WTC11 (cell line): ENCODE measurements at regions not wholly inside any gene's neighbourhood (a gene's known extent, or its start where the extent isn't known, plus 50 kb on each side); places are given as distances from the start of the nearest gene placed in this dataset.
A peak's percentile ranks its signal among the peaks of the same experiment; 100 is the strongest.
"Not testable (repeated sequence)": the region's sequence is repeated elsewhere in the genome, so short reads cannot be mapped to it uniquely, and the experiment has no call there.

ENCODE experiments used
- ATAC-seq: fragments of 200-7000 bp; cut with Tn5 transposase; 2 replicates; pipeline ENCODE4 v1.10.0; 2021; ENCODE audit warnings: mild to moderate bottlenecking, moderate library complexity
- CTCF ChIA-PET: fragments of 300-600 bp; sonication (Branson Sonifier 250); formaldehyde crosslinking; loops from one replicate; lab custom pipeline; 2021; ENCODE audit warnings: antibody characterized with exemption; lab: Charles Lee
- POLR2A ChIA-PET: fragments of 350-600 bp; sonication (Branson Sonifier 250); formaldehyde crosslinking; loops from one replicate; lab custom pipeline; 2021; ENCODE audit warnings: antibody characterized with exemption; lab: Charles Lee
- DNase-seq: peaks from one replicate; pipeline ENCODE4 v3.0.0; 2021; ENCODE audit warnings: low spot score
- H3K27ac Mint-ChIP-seq: 2 replicates; pipeline ENCODE4 v1.8.0; 2021; ENCODE audit warnings: mixed read lengths
- H3K27me3 Mint-ChIP-seq: 2 replicates; pipeline ENCODE4 v1.8.0; 2021; ENCODE audit warnings: low read depth, mild to moderate bottlenecking, moderate library complexity, mixed read lengths
- H3K36me3 Mint-ChIP-seq: 2 replicates; pipeline ENCODE4 v1.8.0; 2021; ENCODE audit warnings: mixed read lengths
- H3K4me1 Mint-ChIP-seq: 2 replicates; pipeline ENCODE4 v1.8.0; 2022; ENCODE audit warnings: mixed read lengths
- H3K4me3 Mint-ChIP-seq: 2 replicates; pipeline ENCODE4 v1.8.0; 2021; ENCODE audit warnings: mild to moderate bottlenecking, moderate library complexity, mixed read lengths
- H3K9me3 Mint-ChIP-seq: 2 replicates; pipeline ENCODE4 v1.8.0; 2021; ENCODE audit warnings: mixed read lengths
- ATF1 ChIP-seq: sonication (generic); formaldehyde crosslinking; IDR thresholded peaks from 2 replicates; pipeline ENCODE4 v1.8.1; 2023; ENCODE audit warnings: mild to moderate bottlenecking, moderate library complexity, missing genetic modification reagents
- CREB1 ChIP-seq: sonication (generic); formaldehyde crosslinking; IDR thresholded peaks from 2 replicates; pipeline ENCODE4 v1.8.0; 2023; ENCODE audit warnings: mild to moderate bottlenecking, missing genetic modification reagents
- FOXK1 ChIP-seq: sonication (generic); formaldehyde crosslinking; IDR thresholded peaks from 2 replicates; pipeline ENCODE4 v1.8.0; 2022; ENCODE audit warnings: mild to moderate bottlenecking, moderate library complexity, missing genetic modification reagents
- FOXP1 ChIP-seq: sonication (generic); formaldehyde crosslinking; IDR thresholded peaks from 2 replicates; pipeline ENCODE4 v1.8.0; 2022; ENCODE audit warnings: missing genetic modification reagents, mild to moderate bottlenecking, moderate library complexity, borderline replicate concordance
- GABPB1 ChIP-seq: sonication (generic); formaldehyde crosslinking; IDR thresholded peaks from 2 replicates; pipeline ENCODE4 v1.8.1; 2023; ENCODE audit warnings: mild to moderate bottlenecking, missing genetic modification reagents
- GRHL2 ChIP-seq: fragments of 250-450 bp; sonication (Bioruptor Pico); IDR thresholded peaks from 2 replicates; pipeline ENCODE4 v1.8.0; 2022; ENCODE audit warnings: mild to moderate bottlenecking, moderate library complexity; ENCODE audit not compliant: insufficient replicate concordance, severe bottlenecking
- RORB ChIP-seq: fragments of 250-450 bp; sonication (Bioruptor Pico); IDR thresholded peaks from 2 replicates; pipeline ENCODE4 v1.9.0; 2021; ENCODE audit warnings: mild to moderate bottlenecking
- SMAD3 ChIP-seq: sonication (generic); formaldehyde crosslinking; IDR thresholded peaks from 2 replicates; pipeline ENCODE4 v1.8.0; 2022; ENCODE audit warnings: missing genetic modification reagents, mild to moderate bottlenecking, borderline replicate concordance
- SMAD4 ChIP-seq: sonication (generic); formaldehyde crosslinking; IDR thresholded peaks from 2 replicates; pipeline ENCODE4 v1.8.0; 2022; ENCODE audit warnings: mild to moderate bottlenecking, missing genetic modification reagents
- SP1 ChIP-seq: sonication (generic); formaldehyde crosslinking; conservative IDR thresholded peaks from 2 replicates; pipeline ENCODE4 v1.8.1; 2022; ENCODE audit warnings: missing genetic modification reagents
- TP53 ChIP-seq: sonication (generic); formaldehyde crosslinking; IDR thresholded peaks from 2 replicates; pipeline ENCODE4 v1.8.1; 2023; ENCODE audit warnings: mild to moderate bottlenecking, missing genetic modification reagents
- ZNF121 ChIP-seq: sonication (generic); formaldehyde crosslinking; IDR thresholded peaks from 2 replicates; pipeline ENCODE4 v1.8.0; 2023; ENCODE audit warnings: missing genetic modification reagents
- ZNF671 ChIP-seq: fragments of 250-450 bp; sonication (Bioruptor Pico); IDR thresholded peaks from 2 replicates; pipeline ENCODE4 v1.8.0; 2021; ENCODE audit warnings: mild to moderate bottlenecking
- TF ChIP-seq, protein P1 (sequence below): sonication (generic); formaldehyde crosslinking; IDR thresholded peaks from 2 replicates; pipeline ENCODE4 v1.8.0; 2022; ENCODE audit warnings: mild to moderate bottlenecking, missing genetic modification reagents
- TF ChIP-seq, protein P2 (sequence below): fragments of 250-450 bp; sonication (Bioruptor Pico); IDR thresholded peaks from 2 replicates; pipeline ENCODE4 v1.9.0; 2021; ENCODE audit warnings: mild to moderate bottlenecking
- TF ChIP-seq, protein P3 (sequence below): sonication (generic); formaldehyde crosslinking; IDR thresholded peaks from 2 replicates; pipeline ENCODE4 v1.8.0; 2022; ENCODE audit warnings: missing genetic modification reagents
- TF ChIP-seq, protein P4 (sequence below): fragments of 250-450 bp; sonication (Bioruptor Pico); conservative IDR thresholded peaks from 2 replicates; pipeline ENCODE4 v1.9.0; 2021; ENCODE audit warnings: mild to moderate bottlenecking
- TF ChIP-seq, protein P5 (sequence below): sonication (generic); formaldehyde crosslinking; IDR thresholded peaks from 2 replicates; pipeline ENCODE4 v1.8.1; 2022; ENCODE audit warnings: missing genetic modification reagents, borderline replicate concordance
- TF ChIP-seq, protein P6 (sequence below): fragments of 250-450 bp; sonication (Bioruptor Pico); IDR thresholded peaks from 2 replicates; pipeline ENCODE4 v2.1.2; 2022; ENCODE audit warnings: mild to moderate bottlenecking, moderate library complexity

DNA sequence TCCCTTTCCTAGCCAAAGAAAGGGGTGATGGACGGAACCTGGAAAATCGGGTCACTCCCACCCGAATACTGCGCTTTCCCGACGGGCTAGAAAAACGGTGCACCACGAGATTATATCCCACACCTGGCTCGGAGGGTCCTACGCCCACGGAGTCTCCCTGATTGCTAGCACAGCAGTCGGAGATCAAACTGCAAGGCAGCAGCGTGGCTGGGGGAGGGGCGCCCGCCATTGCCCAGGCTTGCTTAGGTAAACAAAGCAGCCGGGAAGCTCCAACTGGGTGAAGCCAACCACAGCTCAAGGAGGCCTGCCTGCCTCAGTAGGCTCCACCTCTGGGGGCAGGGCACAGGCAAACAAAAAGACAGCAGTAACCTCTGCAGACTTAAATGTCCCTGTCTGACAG, 186.0 kb downstream of the SMARCA1 start:
- ATAC-seq, H3K4me1 Mint-ChIP-seq, H3K27ac Mint-ChIP-seq, POLR2A ChIA-PET: not testable (repeated sequence)
- peak; percentile 91 for TF ChIP-seq FOXK1
- TF ChIP-seq, protein P1, sequence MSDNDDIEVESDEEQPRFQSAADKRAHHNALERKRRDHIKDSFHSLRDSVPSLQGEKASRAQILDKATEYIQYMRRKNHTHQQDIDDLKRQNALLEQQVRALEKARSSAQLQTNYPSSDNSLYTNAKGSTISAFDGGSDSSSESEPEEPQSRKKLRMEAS (CRISPR knock-in tag), result peak; percentile 50; the same call in 1 of the 2 replicates
- TF ChIP-seq FOXP1 (CRISPR knock-in tag), result peak; percentile 66; the same call in 1 of the 2 replicates
- DNase-seq, result peak; percentile 46
- Mint-ChIP-seq H3K36me3 (peaks cover 13% of the 10 kb centered on the region), H3K27me3 (peaks cover 27% of the 10 kb centered on the region), H3K4me3 (peak overlapping the region; percentile 90), H3K9me3 (peaks cover 29% of the 10 kb centered on the region)
- CTCF ChIA-PET, result interaction anchor here (1.3 kb wide), 1 partner anchor 10 kb away, joined by 3 read pairs; no protein-coding TSS in a partner anchor

DNA sequence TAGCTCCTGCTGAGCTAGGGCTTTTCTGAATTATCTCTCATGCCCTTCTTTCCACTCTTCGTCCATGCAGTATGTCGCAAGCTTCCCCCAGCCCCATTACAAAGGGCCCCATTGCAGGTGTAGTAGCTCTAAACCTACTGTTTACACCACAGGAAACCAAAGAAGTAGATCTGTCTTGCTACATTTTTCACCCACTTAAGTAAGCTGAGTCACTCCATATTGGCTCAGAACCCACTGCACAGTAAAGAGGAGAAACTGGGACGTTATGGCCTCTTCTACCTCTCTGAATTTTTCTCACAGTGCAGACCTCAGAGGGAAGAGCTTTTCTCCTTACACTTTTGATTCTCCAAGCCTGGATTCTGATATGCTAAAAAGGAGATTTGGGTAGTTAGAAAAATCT, 200.2 kb downstream of the SMARCA1 start:
- ChIA-PET CTCF (interaction anchor here (1.0 kb wide), 1 partner anchor 24 kb away, joined by 3 read pairs; no protein-coding TSS in a partner anchor), POLR2A (no interaction called here)
- no peaks in the 10 kb centered on the region for H3K4me1 Mint-ChIP-seq
- no peaks in the 10 kb centered on the region for H3K9me3 Mint-ChIP-seq
- DNase-seq (no peak), ATAC-seq (no peak)
- H3K36me3 Mint-ChIP-seq, result no peaks in the 10 kb centered on the region
- no peak overlapping the region for H3K27ac Mint-ChIP-seq
- TF ChIP-seq SMAD3 (CRISPR knock-in tag) (no peak), CREB1 (no peak), RORB (CRISPR knock-in tag) (no peak)
- TF ChIP-seq, protein P2, sequence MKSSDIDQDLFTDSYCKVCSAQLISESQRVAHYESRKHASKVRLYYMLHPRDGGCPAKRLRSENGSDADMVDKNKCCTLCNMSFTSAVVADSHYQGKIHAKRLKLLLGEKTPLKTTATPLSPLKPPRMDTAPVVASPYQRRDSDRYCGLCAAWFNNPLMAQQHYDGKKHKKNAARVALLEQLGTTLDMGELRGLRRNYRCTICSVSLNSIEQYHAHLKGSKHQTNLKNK (CRISPR knock-in tag), result no peak
- H3K27me3 Mint-ChIP-seq, result peaks cover 5% of the 10 kb centered on the region
- no peak overlapping the region for H3K4me3 Mint-ChIP-seq

DNA sequence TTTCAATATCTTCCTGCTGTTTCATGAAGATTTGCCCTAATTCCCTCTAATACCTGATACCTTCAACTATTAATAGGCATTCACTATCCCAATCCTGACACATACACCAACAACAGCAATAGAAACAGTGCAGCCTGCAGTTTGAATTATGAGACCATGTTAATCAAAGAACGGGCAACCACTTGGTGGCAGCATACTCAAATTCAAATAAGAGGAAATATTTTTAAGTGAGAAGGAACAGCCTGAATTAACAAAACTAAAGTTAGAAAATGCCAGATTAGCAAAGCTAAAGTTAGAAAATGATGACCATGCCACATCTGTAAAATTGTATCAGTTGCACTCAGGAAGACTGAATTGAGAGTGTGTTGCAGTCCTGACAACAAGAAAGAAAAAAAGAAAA, 204.9 kb downstream of the SMARCA1 start:
- Mint-ChIP-seq H3K27ac (no peak overlapping the region), H3K9me3 (no peaks in the 10 kb centered on the region), H3K4me3 (no peak overlapping the region), H3K36me3 (no peaks in the 10 kb centered on the region), H3K27me3 (peaks cover 18% of the 10 kb centered on the region), H3K4me1 (no peaks in the 10 kb centered on the region)
- no peak for ATAC-seq
- no peak for TF ChIP-seq ZNF671 (CRISPR knock-in tag)
- TF ChIP-seq, protein P3, sequence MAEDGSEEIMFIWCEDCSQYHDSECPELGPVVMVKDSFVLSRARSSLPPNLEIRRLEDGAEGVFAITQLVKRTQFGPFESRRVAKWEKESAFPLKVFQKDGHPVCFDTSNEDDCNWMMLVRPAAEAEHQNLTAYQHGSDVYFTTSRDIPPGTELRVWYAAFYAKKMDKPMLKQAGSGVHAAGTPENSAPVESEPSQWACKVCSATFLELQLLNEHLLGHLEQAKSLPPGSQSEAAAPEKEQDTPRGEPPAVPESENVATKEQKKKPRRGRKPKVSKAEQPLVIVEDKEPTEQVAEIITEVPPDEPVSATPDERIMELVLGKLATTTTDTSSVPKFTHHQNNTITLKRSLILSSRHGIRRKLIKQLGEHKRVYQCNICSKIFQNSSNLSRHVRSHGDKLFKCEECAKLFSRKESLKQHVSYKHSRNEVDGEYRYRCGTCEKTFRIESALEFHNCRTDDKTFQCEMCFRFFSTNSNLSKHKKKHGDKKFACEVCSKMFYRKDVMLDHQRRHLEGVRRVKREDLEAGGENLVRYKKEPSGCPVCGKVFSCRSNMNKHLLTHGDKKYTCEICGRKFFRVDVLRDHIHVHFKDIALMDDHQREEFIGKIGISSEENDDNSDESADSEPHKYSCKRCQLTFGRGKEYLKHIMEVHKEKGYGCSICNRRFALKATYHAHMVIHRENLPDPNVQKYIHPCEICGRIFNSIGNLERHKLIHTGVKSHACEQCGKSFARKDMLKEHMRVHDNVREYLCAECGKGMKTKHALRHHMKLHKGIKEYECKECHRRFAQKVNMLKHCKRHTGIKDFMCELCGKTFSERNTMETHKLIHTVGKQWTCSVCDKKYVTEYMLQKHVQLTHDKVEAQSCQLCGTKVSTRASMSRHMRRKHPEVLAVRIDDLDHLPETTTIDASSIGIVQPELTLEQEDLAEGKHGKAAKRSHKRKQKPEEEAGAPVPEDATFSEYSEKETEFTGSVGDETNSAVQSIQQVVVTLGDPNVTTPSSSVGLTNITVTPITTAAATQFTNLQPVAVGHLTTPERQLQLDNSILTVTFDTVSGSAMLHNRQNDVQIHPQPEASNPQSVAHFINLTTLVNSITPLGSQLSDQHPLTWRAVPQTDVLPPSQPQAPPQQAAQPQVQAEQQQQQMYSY (CRISPR knock-in tag), result no peak
- TF ChIP-seq ZNF121 (CRISPR knock-in tag), result no peak
- TF ChIP-seq ATF1 (CRISPR knock-in tag), result no peak
- no peak for TF ChIP-seq GABPB1 (CRISPR knock-in tag)
- no peak for TF ChIP-seq GRHL2 (CRISPR knock-in tag)
- ChIA-PET POLR2A (no interaction called here), CTCF (interaction anchor here (1.2 kb wide), 1 partner anchor 29 kb away, joined by 5 read pairs; no protein-coding TSS in a partner anchor)
- no peak for DNase-seq

DNA sequence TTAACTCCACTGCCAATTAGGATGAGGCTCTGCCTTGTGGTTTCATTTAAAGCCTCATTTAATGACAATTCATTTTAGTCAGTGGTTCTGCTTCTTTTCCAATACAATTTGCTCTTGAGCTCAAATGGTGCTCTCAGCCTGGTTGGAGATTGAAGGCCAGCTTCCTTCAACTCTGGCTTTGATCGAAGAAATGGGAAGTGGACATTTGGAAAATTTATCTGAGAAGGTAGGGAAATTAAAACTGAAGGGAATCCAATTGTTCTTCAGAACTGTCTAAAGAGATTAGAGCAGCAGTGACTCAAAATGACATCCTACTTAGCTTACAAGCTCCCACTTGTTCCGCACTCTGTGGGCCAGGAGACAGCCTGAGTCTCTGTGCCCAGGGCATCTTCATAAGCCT, 206.8 kb downstream of the SMARCA1 start:
- TF ChIP-seq TP53 (no peak), CREB1 (no peak), SMAD4 (CRISPR knock-in tag) (no peak), SP1 (CRISPR knock-in tag) (no peak)
- TF ChIP-seq, protein P2 (CRISPR knock-in tag), result no peak
- TF ChIP-seq, protein P4, sequence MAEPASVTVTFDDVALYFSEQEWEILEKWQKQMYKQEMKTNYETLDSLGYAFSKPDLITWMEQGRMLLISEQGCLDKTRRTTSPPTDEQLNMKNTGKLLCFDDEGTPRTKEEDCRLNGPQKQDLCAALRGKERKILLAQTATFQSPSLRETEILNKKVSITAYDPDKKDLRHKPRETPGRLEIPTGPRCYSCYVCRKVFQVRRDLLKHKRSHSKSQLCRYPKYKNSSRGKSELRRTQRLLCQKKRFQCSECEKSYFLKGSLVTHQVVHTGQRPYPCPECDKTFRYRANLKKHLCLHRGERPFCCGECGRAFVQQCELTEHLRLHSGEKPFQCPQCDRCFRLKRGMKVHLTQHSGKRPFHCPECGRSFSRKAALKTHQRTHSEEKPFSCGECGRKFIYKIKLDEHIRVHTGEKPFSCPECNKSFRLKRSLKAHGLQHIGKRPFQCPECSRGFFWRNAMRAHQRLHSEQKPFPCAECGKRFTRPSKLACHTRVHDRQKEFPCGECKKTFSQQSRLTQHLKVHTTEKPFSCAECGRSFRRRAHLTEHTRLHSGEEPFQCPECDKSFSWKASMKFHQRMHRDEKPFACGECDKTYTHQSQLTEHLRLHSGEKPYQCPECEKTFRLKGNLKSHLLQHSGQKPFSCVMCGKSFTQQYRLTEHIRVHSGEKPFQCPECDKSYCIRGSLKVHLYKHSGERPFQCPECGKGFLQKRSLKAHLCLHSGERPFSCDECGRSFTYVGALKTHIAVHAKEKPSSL (CRISPR knock-in tag), result no peak
- TF ChIP-seq, protein P5, sequence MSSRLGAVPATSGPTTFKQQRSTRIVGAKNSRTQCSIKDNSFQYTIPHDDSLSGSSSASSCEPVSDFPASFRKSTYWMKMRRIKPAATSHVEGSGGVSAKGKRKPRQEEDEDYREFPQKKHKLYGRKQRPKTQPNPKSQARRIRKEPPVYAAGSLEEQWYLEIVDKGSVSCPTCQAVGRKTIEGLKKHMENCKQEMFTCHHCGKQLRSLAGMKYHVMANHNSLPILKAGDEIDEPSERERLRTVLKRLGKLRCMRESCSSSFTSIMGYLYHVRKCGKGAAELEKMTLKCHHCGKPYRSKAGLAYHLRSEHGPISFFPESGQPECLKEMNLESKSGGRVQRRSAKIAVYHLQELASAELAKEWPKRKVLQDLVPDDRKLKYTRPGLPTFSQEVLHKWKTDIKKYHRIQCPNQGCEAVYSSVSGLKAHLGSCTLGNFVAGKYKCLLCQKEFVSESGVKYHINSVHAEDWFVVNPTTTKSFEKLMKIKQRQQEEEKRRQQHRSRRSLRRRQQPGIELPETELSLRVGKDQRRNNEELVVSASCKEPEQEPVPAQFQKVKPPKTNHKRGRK (CRISPR knock-in tag), result no peak
- TF ChIP-seq, protein P6, sequence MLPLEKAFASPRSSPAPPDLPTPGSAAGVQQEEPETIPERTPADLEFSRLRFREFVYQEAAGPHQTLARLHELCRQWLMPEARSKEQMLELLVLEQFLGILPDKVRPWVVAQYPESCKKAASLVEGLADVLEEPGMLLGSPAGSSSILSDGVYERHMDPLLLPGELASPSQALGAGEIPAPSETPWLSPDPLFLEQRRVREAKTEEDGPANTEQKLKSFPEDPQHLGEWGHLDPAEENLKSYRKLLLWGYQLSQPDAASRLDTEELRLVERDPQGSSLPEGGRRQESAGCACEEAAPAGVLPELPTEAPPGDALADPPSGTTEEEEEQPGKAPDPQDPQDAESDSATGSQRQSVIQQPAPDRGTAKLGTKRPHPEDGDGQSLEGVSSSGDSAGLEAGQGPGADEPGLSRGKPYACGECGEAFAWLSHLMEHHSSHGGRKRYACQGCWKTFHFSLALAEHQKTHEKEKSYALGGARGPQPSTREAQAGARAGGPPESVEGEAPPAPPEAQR (CRISPR knock-in tag), result no peak
- ChIA-PET POLR2A (no interaction called here), CTCF (no interaction called here)

More for the DNA sequence above, 206.8 kb downstream of the SMARCA1 start:
- no peak overlapping the region for H3K4me3 Mint-ChIP-seq
- no peaks in the 10 kb centered on the region for H3K36me3 Mint-ChIP-seq
- no peak for ATAC-seq
- H3K4me1 Mint-ChIP-seq, result no peaks in the 10 kb centered on the region
- H3K27me3 Mint-ChIP-seq, result peaks cover 33% of the 10 kb centered on the region
- no peak for DNase-seq
- H3K27ac Mint-ChIP-seq, result no peak overlapping the region
- H3K9me3 Mint-ChIP-seq, result no peaks in the 10 kb centered on the region
